Activated CD4-positive, alpha-beta T cell treated with anti-CD3 and anti-CD28 coated beads, Interleukin-2, Interleukin-4, amounts not matched to agents 100 ng/mL and 50 ng/mL, durations not matched to agents 16 hours and 8 hours (primary cell): ENCODE measurements at regions not wholly inside any gene's neighbourhood (a gene's known extent, or its start where the extent isn't known, plus 50 kb on each side); places are given as distances from the start of the nearest gene placed in this dataset.

Source experiments
- DNase-seq: peaks from one replicate; pipeline ENCODE4 v3.0.0-alpha.2; 2020; ENCODE audit warnings: low spot score

- DNase-seq = no peak
These were observed 595.4 kb upstream of the AGA start for GRCh38 chr4:178037459-178038214.

- DNase-seq = no peak
These were observed 614.8 kb upstream of the AGA start for GRCh38 chr4:178056996-178057395.

GRCh38 chr4:178063568-178063967 is 621.3 kb upstream of the AGA start:
- no peak for DNase-seq

GRCh38 chr4:178066338-178066941 is 624.2 kb upstream of the AGA start:
- no peak for DNase-seq

GRCh38 chr4:178068136-178068535 is 625.9 kb upstream of the AGA start:
- no peak for DNase-seq

- no peak for DNase-seq
These were observed 627.9 kb upstream of the AGA start for GRCh38 chr4:178070163-178070562.

GRCh38 chr4:178080312-178080711 is 638.1 kb upstream of the AGA start:
- no peak for DNase-seq

GRCh38 chr4:178081176-178081575 is 638.9 kb upstream of the AGA start:
- DNase-seq = no peak

GRCh38 chr4:178081896-178082295 is 639.7 kb upstream of the AGA start:
- DNase-seq = no peak

- no peak for DNase-seq
These were observed 640.7 kb upstream of the AGA start for GRCh38 chr4:178082906-178083305.

GRCh38 chr4:178083968-178084367 is 641.7 kb upstream of the AGA start:
- no peak for DNase-seq

GRCh38 chr4:178086320-178086719 is 644.1 kb upstream of the AGA start:
- no peak for DNase-seq

- no peak for DNase-seq
These were observed 648.6 kb upstream of the AGA start for GRCh38 chr4:178090640-178091411.

GRCh38 chr4:178102139-178102538 is 659.9 kb upstream of the AGA start:
- DNase-seq = no peak

GRCh38 chr4:178105242-178105641 is 663.0 kb upstream of the AGA start:
- no peak for DNase-seq

GRCh38 chr4:178136736-178137345 is 694.6 kb upstream of the AGA start:
- no peak for DNase-seq

GRCh38 chr4:178137732-178138471 is 695.7 kb upstream of the AGA start:
- no peak for DNase-seq

- DNase-seq = no peak
These were observed 696.3 kb upstream of the AGA start for GRCh38 chr4:178138491-178138890.

GRCh38 chr4:178140326-178140915 is 698.2 kb upstream of the AGA start:
- no peak for DNase-seq

- DNase-seq = no peak
These were observed 700.5 kb upstream of the AGA start for GRCh38 chr4:178142724-178143123.

- no peak for DNase-seq
These were observed 705.9 kb upstream of the AGA start for GRCh38 chr4:178148106-178148505.
